Thoracic aorta (tissue), 2 donors: ENCODE measurements at regions not wholly inside any gene's neighbourhood (a gene's known extent, or its start where the extent isn't known, plus 50 kb on each side); places are given as distances from the start of the nearest gene placed in this dataset.

Source experiments
- ATAC-seq: fragments of 150-250 bp; one replicate; pipeline ENCODE4 v1.8.0; 2017; ENCODE audit warnings: low read depth; ENCODE audit not compliant: insufficient number of reproducible peaks, low FRiP score
- DNase-seq: peaks from one replicate; pipeline ENCODE4 v3.0.0-alpha.2; 2020; ENCODE audit warnings: low spot score
- H3K27ac ChIP-seq, 2 donors: fragments of 200-600 bp; sonication (generic); 1 replicate in 1 of 2; 2 replicates in 1 of 2; pipeline ENCODE4 v1.5.1; 2016; ENCODE audit warnings: mild to moderate bottlenecking in 2 of 2, moderate library complexity in 2 of 2
- H3K27me3 ChIP-seq: fragments of 200-600 bp; sonication (generic); replicated peaks from 2 replicates; pipeline ENCODE4 v1.6.0; 2016; ENCODE audit warnings: mild to moderate bottlenecking; ENCODE audit not compliant: insufficient read depth
- H3K36me3 ChIP-seq: fragments of 200-600 bp; sonication (generic); one replicate; pipeline ENCODE4 v1.5.1; 2016
- H3K4me1 ChIP-seq, 2 donors: fragments of 200-600 bp; sonication (generic); 1 replicate in 1 of 2; 2 replicates in 1 of 2; pipeline versions ENCODE4 v1.5.1 to v1.6.0; 2016; ENCODE audit warnings: low read depth in 2 of 2, mild to moderate bottlenecking in 1 of 2; ENCODE audit not compliant: control insufficient read depth in 1 of 2
- H3K4me3 ChIP-seq: fragments of 200-600 bp; sonication (generic); 2 replicates; pipeline ENCODE4 v1.5.1; 2016; ENCODE audit warnings: mild to moderate bottlenecking
- H3K9me3 ChIP-seq: fragments of 200-600 bp; sonication (generic); 2 replicates; pipeline ENCODE4 v1.5.1; 2016
- CTCF ChIP-seq: fragments of 200-600 bp; sonication (generic); IDR thresholded peaks from one replicate; pipeline ENCODE4 v1.5.1; 2019; ENCODE audit warnings: antibody characterized with exemption

- H3K27me3 ChIP-seq = no peaks in the 10 kb centered on the region
- ATAC-seq (no peak), DNase-seq (no peak)
- no peak overlapping the region for H3K4me3 ChIP-seq
- H3K27ac ChIP-seq = no peak overlapping the region
- no peaks in the 10 kb centered on the region for H3K36me3 ChIP-seq
- TF ChIP-seq CTCF = no peak
- H3K4me1 ChIP-seq = no peaks in the 10 kb centered on the region
- peaks cover 3% of the 10 kb centered on the region for H3K9me3 ChIP-seq
These were observed 111.6 kb downstream of the EMX2 start for GRCh38 chr10:117654105-117654504.

- no peak for TF ChIP-seq CTCF
- ATAC-seq (no peak), DNase-seq (no peak)
- H3K9me3 ChIP-seq = no peaks in the 10 kb centered on the region
- H3K4me1 ChIP-seq = no peaks in the 10 kb centered on the region
- no peak overlapping the region for H3K27ac ChIP-seq
- no peak overlapping the region for H3K4me3 ChIP-seq
- H3K36me3 ChIP-seq = no peaks in the 10 kb centered on the region
- no peaks in the 10 kb centered on the region for H3K27me3 ChIP-seq
These were observed 114.1 kb downstream of the EMX2 start for GRCh38 chr10:117656385-117657367.

- Histone ChIP-seq H3K27ac (no peak overlapping the region), H3K27me3 (no peaks in the 10 kb centered on the region), H3K4me1 (no peaks in the 10 kb centered on the region), H3K4me3 (no peak overlapping the region), H3K36me3 (no peaks in the 10 kb centered on the region), H3K9me3 (no peaks in the 10 kb centered on the region)
- ATAC-seq (no peak), DNase-seq (no peak)
- TF ChIP-seq CTCF = no peak
These were observed 118.8 kb downstream of the EMX2 start for GRCh38 chr10:117661316-117661715.

GRCh38 chr10:117662126-117662525 is 119.6 kb downstream of the EMX2 start:
- no peaks in the 10 kb centered on the region for H3K27me3 ChIP-seq
- no peaks in the 10 kb centered on the region for H3K4me1 ChIP-seq
- no peak for DNase-seq
- H3K9me3 ChIP-seq = no peaks in the 10 kb centered on the region
- no peaks in the 10 kb centered on the region for H3K36me3 ChIP-seq
- no peak overlapping the region for H3K4me3 ChIP-seq
- ATAC-seq = no peak
- no peak overlapping the region for H3K27ac ChIP-seq
- no peak for TF ChIP-seq CTCF

GRCh38 chr10:117662751-117663540 is 120.4 kb downstream of the EMX2 start:
- ATAC-seq (no peak), DNase-seq (no peak)
- Histone ChIP-seq H3K36me3 (no peaks in the 10 kb centered on the region), H3K27ac (no peak overlapping the region), H3K4me1 (no peaks in the 10 kb centered on the region), H3K9me3 (no peaks in the 10 kb centered on the region), H3K4me3 (no peak overlapping the region), H3K27me3 (no peaks in the 10 kb centered on the region)
- TF ChIP-seq CTCF = no peak
